ENCODE measurements at regions not wholly inside any gene's neighbourhood (a gene's known extent, or its start where the extent isn't known, plus 50 kb on each side); places are given as distances from the start of the nearest gene placed in this dataset.

DNA sequence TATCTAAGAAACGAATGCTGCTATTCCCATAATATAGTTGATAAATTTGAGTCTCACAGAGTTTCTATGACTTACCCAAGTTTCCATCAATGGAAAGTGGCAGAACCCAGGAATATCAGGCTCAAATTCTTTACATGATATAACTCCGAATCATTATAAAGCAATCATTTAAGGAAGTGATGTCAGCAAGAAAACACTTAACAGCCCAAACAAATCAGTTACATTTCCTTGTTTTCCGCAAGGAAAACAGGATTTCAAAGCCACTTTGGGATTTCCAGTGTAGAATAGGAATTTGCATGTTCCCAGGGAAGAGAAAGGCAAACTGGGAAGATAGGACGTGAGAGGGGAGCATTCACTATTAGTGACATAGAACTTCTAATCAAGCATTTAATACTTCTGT lies 311.4 kb upstream of the GOT2 start:
- Histone ChIP-seq H3K4me3 (no peak overlapping the region), H3K27ac (ENCODE audit: extremely low read depth, low read depth, low read length) (no peak overlapping the region), H3K36me3 (ENCODE audit: control insufficient read depth, insufficient read depth, low read length) (no peaks in the 10 kb centered on the region), H3K4me1 (replicated peaks in 1 of 2; ENCODE audit: control insufficient read depth in 2 of 2, insufficient read depth in 2 of 2, low read length in 2 of 2) (no peaks in the 10 kb centered on the region), H3K4me2 (ENCODE audit: insufficient read depth, low read length) (no peak overlapping the region), H3K27me3 (ENCODE audit: control insufficient read depth in 2 of 2, insufficient read depth in 2 of 2, low read length in 2 of 2) (no peaks in the 10 kb centered on the region), H3K9ac (ENCODE audit: insufficient read depth in 1 of 2, low read depth in 2 of 2, low read length in 2 of 2) (no peak overlapping the region), H3K79me2 (ENCODE audit: control insufficient read depth, insufficient read depth, low read length) (no peaks in the 10 kb centered on the region), H4K20me1 (replicated peaks; ENCODE audit: control insufficient read depth, insufficient read depth, low read length) (no peaks in the 10 kb centered on the region), H2AFZ (ENCODE audit: low read depth, low read length) (no peak overlapping the region), H3K9me3 (replicated peaks; ENCODE audit: control insufficient read depth, insufficient read depth, low read depth, low read length) (no peaks in the 10 kb centered on the region), H3K9me1 (ENCODE audit: control insufficient read depth, insufficient read depth, low read length) (no peaks in the 10 kb centered on the region)
- DNase-seq (ENCODE audit: extremely low read depth in 1 of 4, low spot score in 3 of 4) (no peak), FAIRE-seq (no peak), ATAC-seq (no peak)
- 2% methylated on average over 4 of the region's 4 CpGs for WGBS (ENCODE audit: insufficient coverage, low coverage, missing lambda C conversion rate)
- no TSS peak for BruUV-seq (replicated peaks)
- intact Hi-C loops (cut with micrococcal nuclease) (no loop called here), in situ Hi-C loops (cut with MboI) (no loop called here)
- POLR2A ChIA-PET = no interaction called here
- CTCF ChIA-PET (ENCODE audit: low intra/inter-chr PET ratio) = no interaction called here
- no peak for TF ChIP-seq MTF1 (CRISPR knock-in tag; IDR thresholded peaks at IDR 0.05; ENCODE audit: borderline replicate concordance)
- TF ChIP-seq RHOXF2B (CRISPR knock-in tag; conservative IDR thresholded peaks at IDR 0.05) = no peak
- TF ChIP-seq ZNF12 (CRISPR knock-in tag; IDR thresholded peaks at IDR 0.05) = no peak
- TF ChIP-seq, protein P1, sequence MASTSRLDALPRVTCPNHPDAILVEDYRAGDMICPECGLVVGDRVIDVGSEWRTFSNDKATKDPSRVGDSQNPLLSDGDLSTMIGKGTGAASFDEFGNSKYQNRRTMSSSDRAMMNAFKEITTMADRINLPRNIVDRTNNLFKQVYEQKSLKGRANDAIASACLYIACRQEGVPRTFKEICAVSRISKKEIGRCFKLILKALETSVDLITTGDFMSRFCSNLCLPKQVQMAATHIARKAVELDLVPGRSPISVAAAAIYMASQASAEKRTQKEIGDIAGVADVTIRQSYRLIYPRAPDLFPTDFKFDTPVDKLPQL (IDR thresholded peaks at IDR 0.05; ENCODE audit: extremely low read depth, insufficient read length) = no peak
- TF ChIP-seq NR1H2 (CRISPR knock-in tag; IDR thresholded peaks at IDR 0.05) = no peak
- no peak for TF ChIP-seq RBM34 (IDR thresholded peaks at IDR 0.05; ENCODE audit: borderline replicate concordance, insufficient read depth, low read length)
- no peak for TF ChIP-seq PHB (CRISPR knock-in tag; IDR thresholded peaks at IDR 0.05)
- TF ChIP-seq PHB2 (IDR thresholded peaks at IDR 0.05; ENCODE audit: low read depth) = no peak
- no peak for TF ChIP-seq ELF2 (CRISPR knock-in tag; IDR thresholded peaks at IDR 0.05)
- no peak for TF ChIP-seq ADNP (tag; IDR thresholded peaks at IDR 0.05)
- TF ChIP-seq KAT2B (IDR thresholded peaks at IDR 0.05; ENCODE audit: low read depth, low read length) = no peak
- TF ChIP-seq ATF7 (IDR thresholded peaks at IDR 0.05) = no peak
